IMR-90 (cell line): ENCODE measurements at regions not wholly inside any gene's neighbourhood (a gene's known extent, or its start where the extent isn't known, plus 50 kb on each side); places are given as distances from the start of the nearest gene placed in this dataset.

Experiments
- ATAC-seq: fragments of 200-7000 bp; cut with Tn5 transposase; 2 replicates; pipeline ENCODE4 v1.9.1; 2020; ENCODE audit warnings: low read depth, mild to moderate bottlenecking, moderate library complexity
- BruUV-seq: library from RNA; stranded (reverse); fragments of 400-500 nt; replicated peaks from 2 replicates; lab custom pipeline; 2021; lab: Mats Ljungman, UMichigan
- CTCF ChIA-PET: fragments of 300-600 bp; formaldehyde crosslinking; extraction: SDS; loops from one replicate; lab custom pipeline; 2021; ENCODE audit warnings: antibody characterized with exemption; lab: Yijun Ruan, JAX
- POLR2A ChIA-PET: fragments of 300-600 bp; sonication (Branson Sonifier 250); formaldehyde crosslinking; loops from one replicate; lab custom pipeline; 2022; ENCODE audit warnings: antibody characterized with exemption; ENCODE audit not compliant: unreplicated experiment; lab: Charles Lee
- DNase-seq: peaks from one replicate; pipeline ENCODE4 v3.0.0; 2013
- H2AFZ ChIP-seq: replicated peaks from 2 replicates; pipeline ENCODE3; 2013; ENCODE audit warnings: low read length, mild to moderate bottlenecking; ENCODE audit not compliant: poor library complexity
- H2AK5ac ChIP-seq: 2 replicates; pipeline ENCODE4 v1.6.1; 2013; ENCODE audit warnings: low read depth, low read length, inconsistent platforms
- H2AK9ac ChIP-seq: replicated peaks from 2 replicates; pipeline ENCODE3; 2013; ENCODE audit warnings: mild to moderate bottlenecking, low read depth, low read length, moderate library complexity; ENCODE audit not compliant: poor library complexity
- H2BK120ac ChIP-seq: 2 replicates; pipeline ENCODE4 v1.6.1; 2013; ENCODE audit warnings: low read depth, low read length, inconsistent platforms
- H2BK15ac ChIP-seq: 3 replicates; pipeline ENCODE4 v1.6.1; 2013; ENCODE audit warnings: low read depth, low read length, inconsistent platforms
- H2BK20ac ChIP-seq: 2 replicates; pipeline ENCODE4 v1.6.1; 2013; ENCODE audit warnings: low read depth, mild to moderate bottlenecking, inconsistent platforms, low read length, moderate library complexity
- H2BK5ac ChIP-seq: 2 replicates; pipeline ENCODE4 v1.6.1; 2013; ENCODE audit warnings: mild to moderate bottlenecking, low read depth, low read length, inconsistent platforms; ENCODE audit not compliant: poor library complexity, severe bottlenecking
- H3K14ac ChIP-seq: replicated peaks from 2 replicates; pipeline ENCODE4 v1.6.1; 2013; ENCODE audit warnings: low read depth, low read length, inconsistent platforms
- H3K18ac ChIP-seq: 2 replicates; pipeline ENCODE4 v1.6.1; 2013; ENCODE audit warnings: low read depth, low read length, control low read depth
- H3K23ac ChIP-seq: 2 replicates; pipeline ENCODE4 v1.6.1; 2013; ENCODE audit warnings: low read depth, low read length, inconsistent platforms
- H3K27ac ChIP-seq: 2 replicates; pipeline ENCODE4 v1.5.1; 2013; ENCODE audit warnings: mild to moderate bottlenecking, control low read depth, low read length; ENCODE audit not compliant: insufficient read depth
- H3K27me3 ChIP-seq: 2 replicates; pipeline ENCODE4 v1.6.1; 2013; ENCODE audit warnings: low read length; ENCODE audit not compliant: control insufficient read depth, insufficient read depth
- H3K36me3 ChIP-seq: 2 replicates; pipeline ENCODE4 v1.6.1; 2013; ENCODE audit warnings: low read length, mixed read lengths; ENCODE audit not compliant: control insufficient read depth, insufficient read depth
- H3K4ac ChIP-seq: 2 replicates; pipeline ENCODE4 v1.6.1; 2013; ENCODE audit warnings: low read depth, low read length, inconsistent platforms
- H3K4me1 ChIP-seq: 2 replicates; pipeline ENCODE4 v1.6.1; 2013; ENCODE audit warnings: low read length, mixed read lengths; ENCODE audit not compliant: control insufficient read depth, insufficient read depth
- H3K4me2 ChIP-seq: 2 replicates; pipeline ENCODE4 v1.6.1; 2013; ENCODE audit warnings: low read depth, mild to moderate bottlenecking, control low read depth, low read length, moderate library complexity
- H3K4me3 ChIP-seq: 2 replicates; pipeline ENCODE4 v1.5.1; 2013; ENCODE audit warnings: low read depth, mild to moderate bottlenecking, control low read depth, low read length, moderate library complexity; ENCODE audit not compliant: insufficient read depth
- H3K56ac ChIP-seq: 2 replicates; pipeline ENCODE4 v1.6.1; 2013; ENCODE audit warnings: low read length, inconsistent platforms; ENCODE audit not compliant: insufficient read depth; ENCODE audit errors: extremely low read depth
- H3K79me1 ChIP-seq, 2 experiments: 2 replicates each; pipeline ENCODE4 v1.6.1; 2013; ENCODE audit warnings: low read length in 2 of 2, inconsistent platforms in 1 of 2, low read depth in 1 of 2
- H3K9ac ChIP-seq: 2 replicates; pipeline ENCODE4 v1.6.1; 2013; ENCODE audit warnings: low read depth, low read length, control low read depth
- H3K9me1 ChIP-seq: 2 replicates; pipeline ENCODE4 v1.6.1; 2013; ENCODE audit warnings: low read length, inconsistent platforms; ENCODE audit not compliant: insufficient read depth
- H3K9me3 ChIP-seq: 2 replicates; pipeline ENCODE4 v1.6.1; 2013; ENCODE audit warnings: low read length; ENCODE audit not compliant: control insufficient read depth, insufficient read depth
- H4K20me1 ChIP-seq: 2 replicates; pipeline ENCODE4 v1.6.1; 2013; ENCODE audit warnings: low read length, inconsistent platforms; ENCODE audit not compliant: insufficient read depth
- H4K5ac ChIP-seq: 2 replicates; pipeline ENCODE4 v1.6.1; 2013; ENCODE audit warnings: mild to moderate bottlenecking, low read depth, low read length, control low read depth
- H4K8ac ChIP-seq, 2 experiments: 2 replicates each; pipeline ENCODE4 v1.6.1; 2013; ENCODE audit warnings: low read depth in 2 of 2, low read length in 2 of 2, control low read depth in 1 of 2, inconsistent platforms in 1 of 2
- H4K91ac ChIP-seq: 2 replicates; pipeline ENCODE4 v1.6.1; 2013; ENCODE audit warnings: low read depth, low read length, inconsistent platforms; ENCODE audit not compliant: insufficient read depth
- BHLHE40 ChIP-seq: fragments of 150-350 bp; IDR thresholded peaks from 2 replicates; pipeline ENCODE4 v1.6.1; 2016; ENCODE audit warnings: mild to moderate bottlenecking, low read depth, low read length
- CEBPB ChIP-seq: IDR thresholded peaks from 2 replicates; pipeline ENCODE4 v1.6.1; 2012; ENCODE audit warnings: low read depth, low read length, improper control_type of control experiment
- CHD1 ChIP-seq: IDR thresholded peaks from 2 replicates; pipeline ENCODE4 v1.6.1; 2012; ENCODE audit warnings: low read depth, low read length, improper control_type of control experiment
- FOS ChIP-seq: fragments of 150-350 bp; IDR thresholded peaks from 2 replicates; pipeline ENCODE4 v1.6.1; 2016; ENCODE audit warnings: low read depth, low read length
- MAFK ChIP-seq: IDR thresholded peaks from 2 replicates; pipeline ENCODE4 v1.6.1; 2012; ENCODE audit warnings: low read depth, low read length, improper control_type of control experiment
- MAZ ChIP-seq: IDR thresholded peaks from 2 replicates; pipeline ENCODE4 v1.6.1; 2012; ENCODE audit warnings: low read depth, mild to moderate bottlenecking, low read length, improper control_type of control experiment, moderate library complexity, borderline replicate concordance
- NFE2L2 ChIP-seq: fragments of 150-350 bp; IDR thresholded peaks from 2 replicates; pipeline ENCODE4 v1.6.1; 2016; ENCODE audit warnings: low read depth, mild to moderate bottlenecking, low read length
- POLR2A ChIP-seq: IDR thresholded peaks from 2 replicates; pipeline ENCODE4 v1.6.1; 2012; ENCODE audit warnings: mild to moderate bottlenecking, low read depth, low read length
- RAD21 ChIP-seq: IDR thresholded peaks from 2 replicates; pipeline ENCODE4 v1.6.1; 2012; ENCODE audit warnings: low read length, improper control_type of control experiment
- RCOR1 ChIP-seq: IDR thresholded peaks from 2 replicates; pipeline ENCODE4 v1.6.1; 2012; ENCODE audit warnings: mild to moderate bottlenecking, low read length, improper control_type of control experiment; ENCODE audit not compliant: insufficient replicate concordance
- SMC3 ChIP-seq: fragments of 150-350 bp; IDR thresholded peaks from 2 replicates; pipeline ENCODE4 v1.6.1; 2016; ENCODE audit warnings: low read depth, mild to moderate bottlenecking, antibody characterized with exemption, low read length, moderate library complexity
- WGBS, 2 experiments: methylation state at CpG; one replicate each; pipeline versions ENCODE4 v1.1.5 to v1.1.7; 2013; ENCODE audit warnings: missing lambda C conversion rate in 2 of 2; ENCODE audit not compliant: insufficient read length in 1 of 2; ENCODE audit errors: extremely low coverage in 2 of 2; 5-methylcytosine and 5-hydroxymethylcytosine counted together
- dilution Hi-C: fragments of 300-500 bp; cut with HindIII; formaldehyde crosslinking; loops from one replicate; pipeline ENCODE4 v1.14.3; 2018; ENCODE audit warnings: low sequenced_read_pairs; ENCODE audit not compliant: unreplicated experiment
- in situ Hi-C: fragments of 300-500 bp; cut with MboI; formaldehyde crosslinking; loops from 3 replicates; pipeline ENCODE4 v1.14.3; 2019; ENCODE audit warnings: low sequenced_read_pairs, inconsistent platforms, mixed read lengths
- intact Hi-C: fragments of 100-400 bp; cut with micrococcal nuclease; formaldehyde crosslinking; loops from 2 replicates; pipeline ENCODE4 v1.10.0; 2022
- TF ChIP-seq, protein P1 (sequence below): conservative IDR thresholded peaks from 2 replicates; pipeline ENCODE4 v1.5.1; 2012; ENCODE audit warnings: mild to moderate bottlenecking, low read depth, low read length, improper control_type of control experiment
- TF ChIP-seq, protein P2 (sequence below): fragments of 150-350 bp; IDR thresholded peaks from 2 replicates; pipeline ENCODE4 v1.6.1; 2016; ENCODE audit warnings: low read depth, mild to moderate bottlenecking, low read length, moderate library complexity, borderline replicate concordance
- TF ChIP-seq, protein P3 (sequence below): fragments of 150-350 bp; IDR thresholded peaks from 2 replicates; pipeline ENCODE4 v1.6.1; 2017; ENCODE audit warnings: mild to moderate bottlenecking, antibody characterized with exemption, low read length, low read depth

DNA sequence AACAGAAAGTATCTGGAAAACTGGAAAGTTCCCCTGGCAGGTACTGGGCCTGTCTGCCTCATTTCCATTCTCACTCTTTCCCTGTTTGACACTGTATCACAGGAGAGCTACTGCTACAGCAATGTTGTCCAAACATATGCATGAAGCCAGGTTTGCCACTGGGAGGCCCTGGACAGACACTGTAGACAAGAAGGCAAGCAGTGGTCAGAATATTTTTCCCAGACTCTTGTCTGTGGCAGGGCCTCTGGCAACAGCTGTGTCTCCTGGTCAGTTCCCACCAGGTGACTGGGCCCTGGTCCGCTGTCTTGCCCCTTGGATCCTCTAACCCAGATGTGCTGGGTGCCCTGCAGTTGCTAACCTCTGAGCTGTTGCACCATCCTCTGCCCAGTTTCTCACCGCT, 178.9 kb upstream of the FANCL start:
- no peaks in the 10 kb centered on the region for H3K9me1 ChIP-seq
- H4K91ac ChIP-seq = no peak overlapping the region
- no peak overlapping the region for H3K27ac ChIP-seq
- no peak overlapping the region for H3K9ac ChIP-seq
- no peak overlapping the region for H4K8ac ChIP-seq
- no peak overlapping the region for H2AK9ac ChIP-seq
- intact Hi-C loops (no loop called here), dilution Hi-C loops (no loop called here), in situ Hi-C loops (no loop called here)
- H4K20me1 ChIP-seq = no peaks in the 10 kb centered on the region
- H2BK15ac ChIP-seq = no peak overlapping the region
- no peak overlapping the region for H3K23ac ChIP-seq
- ChIA-PET CTCF (no interaction called here), POLR2A (no interaction called here)
- BruUV-seq = no TSS peak
- H3K4me3 ChIP-seq = no peak overlapping the region
- no peak overlapping the region for H3K18ac ChIP-seq
- H2BK5ac ChIP-seq = no peak overlapping the region
- ATAC-seq (no peak), DNase-seq (no peak)
- H3K4me2 ChIP-seq = no peak overlapping the region
- no peaks in the 10 kb centered on the region for H3K79me1 ChIP-seq
- H2BK20ac ChIP-seq = no peak overlapping the region
- WGBS, 2 experiments = no CpG with 5 or more reads among the region's 2 CpGs
- H3K4ac ChIP-seq = no peak overlapping the region
- H2BK120ac ChIP-seq = no peak overlapping the region
- no peak overlapping the region for H2AK5ac ChIP-seq
- TF ChIP-seq BHLHE40 = no peak
- TF ChIP-seq SMC3 = no peak
- no peak for TF ChIP-seq RCOR1
- no peak for TF ChIP-seq FOS
- no peak for TF ChIP-seq CEBPB
- TF ChIP-seq MAZ = no peak
- TF ChIP-seq, protein P1, sequence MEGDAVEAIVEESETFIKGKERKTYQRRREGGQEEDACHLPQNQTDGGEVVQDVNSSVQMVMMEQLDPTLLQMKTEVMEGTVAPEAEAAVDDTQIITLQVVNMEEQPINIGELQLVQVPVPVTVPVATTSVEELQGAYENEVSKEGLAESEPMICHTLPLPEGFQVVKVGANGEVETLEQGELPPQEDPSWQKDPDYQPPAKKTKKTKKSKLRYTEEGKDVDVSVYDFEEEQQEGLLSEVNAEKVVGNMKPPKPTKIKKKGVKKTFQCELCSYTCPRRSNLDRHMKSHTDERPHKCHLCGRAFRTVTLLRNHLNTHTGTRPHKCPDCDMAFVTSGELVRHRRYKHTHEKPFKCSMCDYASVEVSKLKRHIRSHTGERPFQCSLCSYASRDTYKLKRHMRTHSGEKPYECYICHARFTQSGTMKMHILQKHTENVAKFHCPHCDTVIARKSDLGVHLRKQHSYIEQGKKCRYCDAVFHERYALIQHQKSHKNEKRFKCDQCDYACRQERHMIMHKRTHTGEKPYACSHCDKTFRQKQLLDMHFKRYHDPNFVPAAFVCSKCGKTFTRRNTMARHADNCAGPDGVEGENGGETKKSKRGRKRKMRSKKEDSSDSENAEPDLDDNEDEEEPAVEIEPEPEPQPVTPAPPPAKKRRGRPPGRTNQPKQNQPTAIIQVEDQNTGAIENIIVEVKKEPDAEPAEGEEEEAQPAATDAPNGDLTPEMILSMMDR = no peak
- no peak for TF ChIP-seq CHD1
- TF ChIP-seq POLR2A = no peak
- TF ChIP-seq, protein P2, sequence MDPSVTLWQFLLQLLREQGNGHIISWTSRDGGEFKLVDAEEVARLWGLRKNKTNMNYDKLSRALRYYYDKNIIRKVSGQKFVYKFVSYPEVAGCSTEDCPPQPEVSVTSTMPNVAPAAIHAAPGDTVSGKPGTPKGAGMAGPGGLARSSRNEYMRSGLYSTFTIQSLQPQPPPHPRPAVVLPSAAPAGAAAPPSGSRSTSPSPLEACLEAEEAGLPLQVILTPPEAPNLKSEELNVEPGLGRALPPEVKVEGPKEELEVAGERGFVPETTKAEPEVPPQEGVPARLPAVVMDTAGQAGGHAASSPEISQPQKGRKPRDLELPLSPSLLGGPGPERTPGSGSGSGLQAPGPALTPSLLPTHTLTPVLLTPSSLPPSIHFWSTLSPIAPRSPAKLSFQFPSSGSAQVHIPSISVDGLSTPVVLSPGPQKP = no peak
- TF ChIP-seq, protein P3, sequence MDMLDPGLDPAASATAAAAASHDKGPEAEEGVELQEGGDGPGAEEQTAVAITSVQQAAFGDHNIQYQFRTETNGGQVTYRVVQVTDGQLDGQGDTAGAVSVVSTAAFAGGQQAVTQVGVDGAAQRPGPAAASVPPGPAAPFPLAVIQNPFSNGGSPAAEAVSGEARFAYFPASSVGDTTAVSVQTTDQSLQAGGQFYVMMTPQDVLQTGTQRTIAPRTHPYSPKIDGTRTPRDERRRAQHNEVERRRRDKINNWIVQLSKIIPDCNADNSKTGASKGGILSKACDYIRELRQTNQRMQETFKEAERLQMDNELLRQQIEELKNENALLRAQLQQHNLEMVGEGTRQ = no peak
- TF ChIP-seq NFE2L2 = no peak
- no peak for TF ChIP-seq RAD21
- no peak for TF ChIP-seq MAFK
- H2AFZ ChIP-seq = no peak overlapping the region
- no peaks in the 10 kb centered on the region for H3K9me3 ChIP-seq
- no peak overlapping the region for H3K56ac ChIP-seq
- H4K5ac ChIP-seq = no peak overlapping the region
- no peaks in the 10 kb centered on the region for H3K27me3 ChIP-seq
- no peaks in the 10 kb centered on the region for H3K4me1 ChIP-seq
- H3K36me3 ChIP-seq = no peaks in the 10 kb centered on the region
- no peak overlapping the region for H3K14ac ChIP-seq
